A673 (cell line): ENCODE measurements at regions not wholly inside any gene's neighbourhood (a gene's known extent, or its start where the extent isn't known, plus 50 kb on each side); places are given as distances from the start of the nearest gene placed in this dataset.
A peak's percentile ranks its signal among the peaks of the same experiment; 100 is the strongest.
"Not testable (repeated sequence)": the region's sequence is repeated elsewhere in the genome, so short reads cannot be mapped to it uniquely, and the experiment has no call there.

Experiments used
- BruUV-seq: library from RNA; stranded (reverse); fragments of 400-500 nt; replicated peaks from 2 replicates; lab custom pipeline; 2021; lab: Mats Ljungman, UMichigan
- CTCF ChIA-PET: fragments of 300-600 bp; sonication (Branson Sonifier 250); formaldehyde crosslinking; loops from one replicate; lab custom pipeline; 2022; ENCODE audit warnings: antibody characterized with exemption; lab: Charles Lee
- POLR2A ChIA-PET: fragments of 300-600 bp; sonication (Branson Sonifier 250); formaldehyde crosslinking; loops from one replicate; lab custom pipeline; 2022; ENCODE audit warnings: antibody characterized with exemption; ENCODE audit not compliant: low non-redundant PET; lab: Charles Lee
- DNase-seq: peaks from one replicate; pipeline ENCODE4 v3.0.0-alpha.2; 2015; ENCODE audit warnings: low spot score
- H3K27ac ChIP-seq: fragments of 200-600 bp; sonication (generic); 2 replicates; pipeline ENCODE4 v1.5.1; 2016; ENCODE audit warnings: mixed run types, low read depth, mild to moderate bottlenecking, mixed read lengths, antibody characterized with exemption, low read length; ENCODE audit not compliant: poor library complexity, severe bottlenecking
- H3K27me3 ChIP-seq: fragments of 200-600 bp; sonication (generic); replicated peaks from 2 replicates; pipeline ENCODE4 v1.6.1; 2017; ENCODE audit warnings: mixed run types, low read depth, mild to moderate bottlenecking, mixed read lengths, antibody characterized with exemption, low read length; ENCODE audit not compliant: insufficient read depth, poor library complexity
- H3K36me3 ChIP-seq: fragments of 200-600 bp; sonication (generic); 2 replicates; pipeline ENCODE4 v1.6.1; 2016; ENCODE audit warnings: mixed run types, mild to moderate bottlenecking, mixed read lengths, antibody characterized with exemption, low read length; ENCODE audit not compliant: insufficient read depth, poor library complexity, severe bottlenecking
- H3K4me1 ChIP-seq: fragments of 200-600 bp; sonication (generic); 2 replicates; pipeline ENCODE4 v1.6.1; 2017; ENCODE audit warnings: mixed run types, mild to moderate bottlenecking, mixed read lengths, antibody characterized with exemption, low read length; ENCODE audit not compliant: insufficient read depth, poor library complexity, severe bottlenecking
- H3K4me3 ChIP-seq: fragments of 200-600 bp; sonication (generic); 2 replicates; pipeline ENCODE4 v1.5.1; 2016; ENCODE audit warnings: low read depth, mixed run types, mild to moderate bottlenecking, mixed read lengths, low read length; ENCODE audit not compliant: poor library complexity, severe bottlenecking
- H3K9me3 ChIP-seq: fragments of 200-600 bp; sonication (generic); 2 replicates; pipeline ENCODE4 v1.6.1; 2016; ENCODE audit warnings: mixed run types, low read depth, mild to moderate bottlenecking, mixed read lengths, antibody characterized with exemption, low read length; ENCODE audit not compliant: poor library complexity, severe bottlenecking
- CTCF ChIP-seq: fragments of 300-800, 200-600 bp; sonication (generic); conservative IDR thresholded peaks from 2 replicates; pipeline ENCODE4 v1.5.1; 2017; ENCODE audit warnings: low read depth, mild to moderate bottlenecking, antibody characterized with exemption, low read length, moderate library complexity, mixed read lengths
- EZH2 ChIP-seq: fragments of 200-600 bp; sonication (generic); IDR thresholded peaks from 2 replicates; pipeline ENCODE4 v1.6.1; 2017; ENCODE audit warnings: borderline replicate concordance, low read depth, mild to moderate bottlenecking, mixed read lengths, antibody characterized with exemption, low read length; ENCODE audit not compliant: poor library complexity, severe bottlenecking
- intact Hi-C: fragments of 100-400 bp; cut with micrococcal nuclease; formaldehyde crosslinking; loops from one replicate; pipeline ENCODE4 v1.10.0; 2022; ENCODE audit not compliant: unreplicated experiment

DNA sequence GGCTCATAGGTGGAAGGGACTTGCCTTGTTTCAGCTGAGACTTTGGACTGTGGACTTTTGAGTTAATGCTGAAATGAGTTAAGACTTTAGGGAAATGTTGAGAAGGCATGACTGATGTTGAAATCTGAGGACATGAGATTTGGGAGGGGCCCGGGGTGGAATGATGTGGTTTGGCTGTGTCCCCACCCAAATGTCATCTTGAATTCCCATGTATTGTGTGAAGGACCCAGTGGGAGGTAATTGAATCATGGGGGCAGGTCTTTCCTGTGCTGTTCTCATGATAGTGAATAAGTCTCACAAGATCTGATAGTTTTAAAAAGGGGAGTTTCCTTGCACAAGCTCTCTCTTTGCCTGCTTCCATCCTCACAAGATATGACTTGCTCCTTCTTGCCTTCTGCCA is 231.7 kb downstream of the TAF11L14 start:
- POLR2A ChIA-PET, H3K4me3 ChIP-seq, H3K4me1 ChIP-seq, CTCF ChIA-PET, H3K27ac ChIP-seq, H3K36me3 ChIP-seq, intact Hi-C loops, BruUV-seq, H3K27me3 ChIP-seq: not testable (repeated sequence)
- peak; percentile 26 for DNase-seq
- H3K9me3 ChIP-seq: peaks cover 18% of the 10 kb centered on the region

GRCh38 chr5:17872204-17872603 is 237.9 kb downstream of the TAF11L14 start:
- no TSS peak for BruUV-seq
- Histone ChIP-seq H3K36me3 (no peaks in the 10 kb centered on the region), H3K27me3 (no peaks in the 10 kb centered on the region), H3K4me1 (no peaks in the 10 kb centered on the region), H3K27ac (no peak overlapping the region), H3K9me3 (peaks cover 18% of the 10 kb centered on the region), H3K4me3 (no peak overlapping the region)
- intact Hi-C loops: no loop called here
- CTCF ChIA-PET: no interaction called here
- POLR2A ChIA-PET: no interaction called here
- no peak for TF ChIP-seq EZH2
- no peak for TF ChIP-seq CTCF
- DNase-seq: no peak

- CTCF ChIA-PET: no interaction called here
- Histone ChIP-seq H3K4me3 (no peak overlapping the region), H3K27me3 (no peaks in the 10 kb centered on the region), H3K36me3 (no peaks in the 10 kb centered on the region), H3K27ac (no peak overlapping the region), H3K9me3 (no peaks in the 10 kb centered on the region), H3K4me1 (peaks cover 10% of the 10 kb centered on the region)
- no TSS peak for BruUV-seq
- DNase-seq: no peak
- intact Hi-C loops: no loop called here
- POLR2A ChIA-PET: no interaction called here
- TF ChIP-seq CTCF (no peak), EZH2 (no peak)
These were observed 244.3 kb downstream of the TAF11L14 start for GRCh38 chr5:17878541-17878940.

- peaks cover 12% of the 10 kb centered on the region for H3K4me1 ChIP-seq
- intact Hi-C loops: no loop called here
- DNase-seq: no peak
- no peak overlapping the region for H3K4me3 ChIP-seq
- POLR2A ChIA-PET: no interaction called here
- CTCF ChIA-PET: no interaction called here
- no peak for TF ChIP-seq CTCF
- TF ChIP-seq EZH2: no peak
- no TSS peak for BruUV-seq
- H3K27me3 ChIP-seq: no peaks in the 10 kb centered on the region
- H3K36me3 ChIP-seq: no peaks in the 10 kb centered on the region
- no peaks in the 10 kb centered on the region for H3K9me3 ChIP-seq
- H3K27ac ChIP-seq: no peak overlapping the region
These were observed 245.0 kb downstream of the TAF11L14 start for GRCh38 chr5:17879276-17879675.
